KOPT-K1 (cell line): ENCODE measurements at regions not wholly inside any gene's neighbourhood (a gene's known extent, or its start where the extent isn't known, plus 50 kb on each side); places are given as distances from the start of the nearest gene placed in this dataset.

Source experiments
- H3K27ac ChIP-seq: fragments of 200-600 bp; sonication (generic); 2 replicates; pipeline ENCODE4 v1.5.1; 2016; ENCODE audit warnings: antibody characterized with exemption, mild to moderate bottlenecking, low read depth, low read length; ENCODE audit not compliant: poor library complexity, severe bottlenecking
- H3K36me3 ChIP-seq: fragments of 200-600 bp; sonication (generic); 2 replicates; pipeline ENCODE4 v1.5.1; 2017; ENCODE audit warnings: antibody characterized with exemption, mild to moderate bottlenecking, low read length, moderate library complexity; ENCODE audit not compliant: insufficient read depth
- H3K9me3 ChIP-seq: fragments of 200-600 bp; sonication (generic); 2 replicates; pipeline ENCODE4 v1.5.1; 2017; ENCODE audit warnings: antibody characterized with exemption, low read length, mild to moderate bottlenecking; ENCODE audit not compliant: insufficient read depth, poor library complexity, severe bottlenecking

DNA sequence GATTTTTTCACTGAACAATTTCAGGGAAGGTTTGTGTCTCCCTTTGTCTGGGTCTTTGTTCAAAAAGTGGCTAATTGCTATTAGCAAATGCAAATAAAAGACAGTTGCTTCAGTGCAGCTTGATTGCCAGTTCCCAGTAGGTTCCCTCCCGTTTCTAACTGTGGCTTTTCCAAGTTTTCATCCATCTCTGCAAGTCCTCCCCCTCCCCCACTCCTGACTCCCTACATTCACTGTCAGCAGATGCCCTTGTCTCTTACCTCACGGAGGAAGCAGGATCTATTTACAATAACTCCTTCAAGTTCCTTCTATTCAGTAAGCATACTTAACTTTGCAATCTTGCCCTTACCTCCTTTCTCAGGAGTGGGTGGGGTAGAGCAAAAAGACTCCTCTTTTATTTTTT is 55.4 kb upstream of the SCEL start:
- Histone ChIP-seq H3K36me3 (no peaks in the 10 kb centered on the region), H3K9me3 (peaks cover 4% of the 10 kb centered on the region), H3K27ac (no peak overlapping the region)

DNA sequence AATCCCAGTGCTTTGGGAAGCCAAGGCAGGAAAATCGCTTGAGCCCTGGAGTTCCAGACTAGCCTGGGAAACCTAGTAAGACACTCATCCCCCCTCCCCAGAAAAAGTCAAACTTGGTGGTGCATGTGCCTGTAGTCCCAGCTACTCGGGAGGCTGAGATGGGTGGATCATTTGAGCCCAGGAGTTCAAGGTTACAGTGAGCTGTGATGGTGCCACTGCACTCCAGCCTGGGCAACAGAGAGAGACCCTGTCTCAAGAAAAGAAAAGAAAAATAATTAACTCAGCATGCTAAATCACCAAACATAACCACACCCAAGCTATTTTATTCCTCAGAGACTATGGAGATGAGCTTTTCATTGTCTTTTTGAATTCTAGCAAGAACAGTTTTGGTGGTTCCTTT is 56.2 kb upstream of the SCEL start:
- Histone ChIP-seq H3K36me3 (no peaks in the 10 kb centered on the region), H3K27ac (no peak overlapping the region), H3K9me3 (peaks cover 10% of the 10 kb centered on the region)

DNA sequence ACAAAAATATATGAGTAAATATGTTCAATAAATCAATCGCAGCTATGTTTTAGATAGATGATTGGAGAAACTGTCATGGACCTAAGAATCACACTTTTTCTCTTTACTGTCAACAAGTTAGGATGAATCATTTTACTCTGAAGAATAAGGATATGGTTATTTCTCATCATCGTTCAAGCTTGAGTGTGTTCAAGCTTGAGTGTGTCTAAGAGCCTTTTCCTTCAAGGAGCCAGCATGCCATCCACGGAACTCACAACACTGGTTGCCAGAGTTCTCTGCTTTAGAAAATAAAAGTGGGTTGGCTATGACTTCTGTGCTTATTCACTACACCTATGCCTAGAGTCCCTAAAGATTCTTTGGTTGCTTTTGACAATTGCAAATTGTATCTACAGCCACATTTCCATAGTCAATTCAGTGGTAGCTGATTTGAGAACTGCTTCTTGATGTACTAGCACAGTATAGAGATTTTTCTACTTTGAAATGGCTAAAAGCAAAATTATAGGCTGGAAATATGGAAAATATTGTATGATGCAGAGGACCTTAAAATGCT is 58.1 kb upstream of the SCEL start:
- Histone ChIP-seq H3K27ac (peak overlapping the region; percentile 53), H3K36me3 (no peaks in the 10 kb centered on the region), H3K9me3 (peaks cover 10% of the 10 kb centered on the region)

DNA sequence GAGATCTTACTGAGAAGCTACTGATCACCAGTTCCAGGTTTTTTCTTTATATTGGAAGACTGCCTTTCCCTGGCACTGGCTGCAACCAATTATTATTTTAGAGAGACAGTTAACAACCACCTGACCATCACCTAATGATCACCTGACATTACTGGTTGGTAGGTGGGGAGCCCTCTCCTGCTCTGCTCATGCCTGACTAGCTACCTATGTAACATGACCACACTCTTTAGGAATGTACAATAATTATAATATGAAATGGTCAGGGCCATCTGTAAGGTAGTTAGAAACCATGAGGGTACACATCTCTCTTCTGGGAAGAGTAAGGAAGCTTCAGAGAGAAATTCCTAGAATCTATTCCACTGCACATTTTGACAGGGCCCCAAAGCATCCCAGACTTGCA is 59.0 kb upstream of the SCEL start:
- Histone ChIP-seq H3K9me3 (peaks cover 10% of the 10 kb centered on the region), H3K36me3 (no peaks in the 10 kb centered on the region), H3K27ac (no peak overlapping the region)

DNA sequence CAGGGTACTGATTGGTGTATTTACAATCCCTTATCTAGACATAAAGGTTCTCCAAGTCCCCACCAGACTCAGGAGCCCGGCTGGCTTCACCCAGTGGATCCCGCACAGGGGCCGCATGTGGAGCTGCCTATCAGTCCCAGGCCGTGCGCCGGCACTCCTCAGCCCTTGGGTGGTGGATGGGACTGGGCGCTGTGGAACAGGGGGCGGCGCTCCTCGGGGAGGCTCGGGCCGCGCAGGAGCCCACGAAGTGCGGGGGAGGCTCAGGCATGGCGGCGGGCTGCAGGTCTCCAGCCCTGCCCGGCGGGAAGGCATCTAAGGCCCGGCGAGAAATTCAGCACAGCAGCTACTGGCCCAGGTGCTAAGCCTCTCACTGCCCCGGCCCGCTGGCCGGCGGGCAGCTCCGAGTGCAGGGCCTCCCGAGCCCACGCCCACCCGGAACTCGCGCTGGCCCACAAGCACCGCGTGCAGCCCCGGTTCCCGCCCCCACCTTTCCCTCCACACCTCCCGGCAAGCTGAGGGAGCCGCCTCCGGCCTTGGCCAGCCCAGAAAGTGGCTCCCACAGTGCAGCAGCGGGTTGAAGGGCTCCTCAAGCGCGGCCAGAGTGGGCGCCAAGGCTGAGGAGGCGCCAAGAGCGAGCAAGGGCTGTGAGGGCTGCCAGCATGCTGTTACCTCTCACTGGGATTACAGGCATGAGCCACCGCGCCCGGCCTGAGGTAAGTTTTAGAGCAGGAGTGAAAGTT is 60.0 kb upstream of the SCEL start:
- Histone ChIP-seq H3K9me3 (peaks cover 10% of the 10 kb centered on the region), H3K36me3 (no peaks in the 10 kb centered on the region), H3K27ac (no peak overlapping the region)

DNA sequence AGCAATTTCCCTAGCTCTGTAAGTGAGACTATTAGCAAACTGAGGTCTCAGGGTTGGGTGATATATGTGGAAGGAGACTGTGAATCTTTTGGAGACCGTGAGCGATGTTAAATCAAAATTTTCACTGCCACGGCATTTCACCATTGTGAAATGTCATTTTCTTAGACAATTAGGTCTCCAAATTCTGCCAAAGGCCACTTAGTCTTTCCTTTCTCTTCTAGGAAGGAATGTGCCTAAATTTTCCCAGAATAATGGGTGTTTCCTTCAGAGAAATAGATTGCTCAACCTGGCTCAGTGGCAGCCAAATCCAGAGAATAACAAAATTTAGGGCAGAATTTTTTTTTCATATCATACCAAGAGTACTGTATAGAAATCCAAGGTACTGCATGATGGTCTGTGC is 64.5 kb upstream of the SCEL start:
- Histone ChIP-seq H3K27ac (no peak overlapping the region), H3K36me3 (no peaks in the 10 kb centered on the region), H3K9me3 (peaks cover 10% of the 10 kb centered on the region)

DNA sequence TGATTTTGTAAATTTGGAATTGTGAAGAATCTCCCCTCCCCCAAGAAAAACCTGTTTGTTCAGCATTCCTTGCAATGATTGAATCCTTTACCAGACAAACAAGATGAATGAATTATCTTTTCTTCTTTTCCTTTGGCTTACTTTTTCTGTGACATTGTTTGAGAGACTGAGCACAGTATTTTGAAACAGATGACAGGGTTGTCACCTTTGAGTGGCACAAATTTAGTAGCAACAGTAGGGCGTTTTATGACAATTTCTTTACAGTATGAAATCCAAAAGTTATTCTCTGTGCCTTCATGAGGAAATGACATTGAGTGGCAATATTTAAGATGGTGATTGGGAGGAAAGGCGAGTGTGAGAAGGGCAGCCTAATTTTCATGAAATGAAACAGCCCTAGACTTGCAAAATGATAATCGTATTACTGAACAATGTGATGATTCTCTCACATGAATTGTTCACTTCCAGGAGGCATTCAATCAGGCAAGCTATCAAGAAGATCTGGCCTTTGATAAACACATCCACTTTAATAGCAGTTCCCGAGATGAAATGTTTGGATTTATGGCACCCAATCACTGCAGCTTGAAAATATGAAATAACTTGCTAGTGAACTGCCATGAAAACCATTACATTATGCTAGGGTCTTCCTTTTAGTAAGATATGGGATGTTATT is 68.6 kb upstream of the SCEL start:
- Histone ChIP-seq H3K9me3 (no peaks in the 10 kb centered on the region), H3K36me3 (no peaks in the 10 kb centered on the region), H3K27ac (no peak overlapping the region)

DNA sequence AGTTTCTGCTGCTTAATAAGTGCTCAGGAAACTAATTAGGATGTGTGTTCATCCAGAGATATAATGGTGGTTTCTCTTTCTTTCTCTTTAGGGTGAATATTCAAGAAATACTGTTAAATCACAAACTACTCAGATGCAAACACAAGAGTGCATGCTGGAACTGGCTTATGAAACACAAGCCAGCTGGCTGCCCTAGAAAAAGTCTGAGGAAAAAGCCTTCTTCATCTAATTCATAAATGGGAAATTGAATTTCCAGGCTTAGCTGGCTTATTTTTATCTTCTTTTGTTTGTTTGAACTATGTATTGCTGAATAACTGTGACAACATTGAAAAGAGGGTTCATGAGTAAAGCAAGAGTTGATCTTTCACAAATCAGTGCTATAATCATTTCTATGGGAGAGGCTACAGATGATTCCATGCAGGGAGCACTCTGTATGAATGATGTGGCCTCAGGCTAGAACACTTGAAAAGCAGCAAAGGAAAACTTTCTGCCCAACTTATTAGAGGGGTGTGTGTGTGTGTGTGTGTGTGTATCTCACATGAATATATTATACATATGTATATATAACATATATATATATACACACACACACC is 69.8 kb upstream of the SCEL start:
- no peak overlapping the region for H3K27ac ChIP-seq
- H3K36me3 ChIP-seq, result no peaks in the 10 kb centered on the region
- H3K9me3 ChIP-seq, result no peaks in the 10 kb centered on the region

DNA sequence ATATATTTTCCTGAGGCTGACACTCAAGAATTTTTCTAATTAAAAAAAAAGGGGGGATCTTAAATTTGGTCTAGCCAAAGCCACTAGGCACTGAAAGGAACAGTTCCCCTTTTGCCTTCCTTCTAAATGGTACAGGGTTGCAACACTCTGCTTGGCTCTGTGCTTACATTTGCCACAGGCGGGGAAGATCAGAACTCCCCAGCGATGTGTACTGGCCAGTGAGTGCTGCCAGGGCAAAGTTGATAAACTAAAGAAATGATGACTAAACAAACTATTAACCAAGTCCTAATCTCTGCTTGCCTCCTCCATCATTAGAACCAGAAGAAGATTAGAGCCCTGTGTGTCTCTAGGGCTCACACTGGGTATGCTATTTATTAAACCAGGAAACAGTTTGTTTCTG is 75.3 kb upstream of the SCEL start:
- Histone ChIP-seq H3K9me3 (no peaks in the 10 kb centered on the region), H3K36me3 (no peaks in the 10 kb centered on the region), H3K27ac (no peak overlapping the region)

DNA sequence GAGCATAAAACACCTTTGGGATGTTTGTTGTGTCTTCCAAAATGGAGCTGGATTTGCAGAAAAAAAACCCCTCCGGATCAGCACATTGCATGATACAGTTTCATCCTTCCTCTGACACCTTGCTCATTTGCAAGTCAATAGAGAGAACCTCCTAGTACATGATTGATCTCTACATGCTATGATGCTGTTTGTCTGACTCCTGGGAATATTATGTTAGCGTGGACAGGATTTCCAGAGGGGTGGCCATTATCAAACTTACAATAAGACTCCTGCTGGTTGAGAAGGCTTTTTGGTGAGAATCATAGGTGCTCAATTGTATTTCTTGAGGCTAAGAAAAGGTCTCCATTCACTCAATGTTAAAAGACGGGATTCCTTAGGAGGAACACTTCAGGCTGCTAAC is 75.9 kb upstream of the SCEL start:
- Histone ChIP-seq H3K9me3 (no peaks in the 10 kb centered on the region), H3K27ac (no peak overlapping the region), H3K36me3 (no peaks in the 10 kb centered on the region)

DNA sequence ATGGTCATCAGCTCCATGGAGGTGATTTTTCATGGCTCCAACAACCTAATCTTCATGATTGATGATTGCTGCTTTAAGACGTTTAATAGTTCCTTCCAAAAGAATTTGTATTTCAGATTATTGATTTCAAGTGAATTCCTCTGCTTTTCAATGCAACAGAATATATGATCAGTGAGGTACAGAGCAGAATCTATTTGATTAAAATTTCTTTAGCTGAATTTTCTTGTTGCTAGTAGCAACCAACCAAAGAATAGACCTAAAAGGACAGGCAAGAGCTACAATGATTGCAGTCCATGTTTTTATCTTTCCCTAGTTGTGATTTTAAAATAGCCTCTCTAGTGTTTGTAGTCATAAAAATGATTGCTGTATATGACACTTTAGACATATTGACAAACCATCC is 76.8 kb upstream of the SCEL start:
- H3K27ac ChIP-seq, result no peak overlapping the region
- no peaks in the 10 kb centered on the region for H3K36me3 ChIP-seq
- H3K9me3 ChIP-seq, result no peaks in the 10 kb centered on the region

DNA sequence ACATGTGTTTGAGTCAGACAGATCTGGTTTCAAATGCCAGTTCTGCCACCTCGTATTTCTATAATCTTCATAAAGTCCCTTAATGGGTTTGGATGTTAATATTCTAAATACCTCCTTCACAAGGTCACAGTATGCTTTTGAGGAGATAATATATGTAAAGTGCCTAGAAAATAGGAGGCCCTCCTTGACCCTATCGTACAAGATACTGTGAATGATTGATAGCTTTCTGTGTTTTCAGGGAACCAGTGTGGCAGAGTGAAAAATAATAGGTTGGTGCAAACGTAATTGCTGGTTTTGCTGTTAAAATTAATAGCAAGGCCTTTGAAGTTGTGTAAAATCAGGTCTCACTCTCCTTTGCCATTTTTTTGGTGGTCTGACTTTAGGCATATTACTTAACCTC is 77.5 kb upstream of the SCEL start:
- Histone ChIP-seq H3K9me3 (no peaks in the 10 kb centered on the region), H3K36me3 (no peaks in the 10 kb centered on the region), H3K27ac (no peak overlapping the region)

DNA sequence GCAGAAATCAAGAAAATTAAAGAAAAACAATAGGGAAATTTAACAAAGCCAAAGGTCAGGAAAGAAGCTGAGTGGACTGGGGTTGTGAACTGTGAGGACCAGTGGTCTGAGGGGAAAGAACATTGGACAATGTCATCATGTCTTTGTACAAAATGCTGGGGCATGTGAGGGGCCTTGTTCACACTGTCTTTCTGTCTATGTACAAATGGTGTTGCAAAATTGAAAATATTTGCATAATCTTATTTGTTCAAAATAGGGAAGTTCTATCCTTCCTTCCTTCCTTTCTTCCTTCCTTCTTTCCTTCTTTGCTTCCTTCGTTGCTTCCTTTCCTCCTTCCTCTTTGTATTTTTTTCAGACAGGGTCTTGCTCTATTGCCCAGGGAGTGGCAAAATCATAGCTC is 79.2 kb upstream of the SCEL start:
- Histone ChIP-seq H3K36me3 (no peaks in the 10 kb centered on the region), H3K9me3 (no peaks in the 10 kb centered on the region), H3K27ac (no peak overlapping the region)

DNA sequence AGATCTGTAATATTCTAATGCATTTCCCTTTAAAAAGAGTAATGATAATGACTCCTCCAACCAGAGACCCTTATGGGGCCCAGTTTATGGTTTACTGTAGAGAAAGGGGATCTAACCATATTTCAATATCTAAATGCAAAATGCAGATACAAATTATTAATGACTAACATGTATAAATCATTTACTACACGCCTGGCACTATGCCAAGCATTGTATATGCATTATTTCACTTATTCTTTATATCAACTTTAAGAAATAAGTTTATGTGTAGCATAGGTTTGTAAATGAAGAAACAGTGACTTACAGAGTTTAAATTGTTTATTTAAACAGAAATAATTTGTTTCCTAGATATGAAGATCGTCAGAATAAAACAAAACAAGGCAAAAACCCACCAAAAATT is 86.2 kb upstream of the SCEL start:
- H3K36me3 ChIP-seq, result no peaks in the 10 kb centered on the region
- H3K27ac ChIP-seq, result no peak overlapping the region
- H3K9me3 ChIP-seq, result no peaks in the 10 kb centered on the region

DNA sequence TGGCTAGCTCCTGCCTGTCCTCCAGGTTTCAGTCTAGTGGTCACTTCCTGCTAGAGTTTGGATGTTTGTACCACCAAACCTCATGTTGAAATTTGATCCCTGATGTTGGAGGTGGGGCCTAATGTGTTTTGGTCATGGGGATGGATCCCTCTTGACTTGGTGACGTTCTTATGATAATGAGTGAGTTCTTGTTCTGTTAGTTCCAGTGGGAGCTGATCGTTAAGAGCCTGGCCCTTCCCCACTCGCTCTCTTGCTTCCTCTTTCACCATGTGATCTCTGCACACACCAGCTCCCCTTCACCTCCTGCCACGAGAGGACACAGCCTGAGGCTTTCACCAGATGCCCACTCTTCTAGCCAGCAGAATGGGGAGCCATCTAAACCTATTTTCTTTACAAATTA is 86.8 kb upstream of the SCEL start:
- Histone ChIP-seq H3K36me3 (no peaks in the 10 kb centered on the region), H3K9me3 (no peaks in the 10 kb centered on the region), H3K27ac (no peak overlapping the region)
